KOPT-K1 (cell line): ENCODE measurements at regions not wholly inside any gene's neighbourhood (a gene's known extent, or its start where the extent isn't known, plus 50 kb on each side); places are given as distances from the start of the nearest gene placed in this dataset.
"Not testable (repeated sequence)": the region's sequence is repeated elsewhere in the genome, so short reads cannot be mapped to it uniquely, and the experiment has no call there.

Source experiments
- H3K27ac ChIP-seq: fragments of 200-600 bp; sonication (generic); 2 replicates; pipeline ENCODE4 v1.5.1; 2016; ENCODE audit warnings: antibody characterized with exemption, mild to moderate bottlenecking, low read depth, low read length; ENCODE audit not compliant: poor library complexity, severe bottlenecking
- H3K36me3 ChIP-seq: fragments of 200-600 bp; sonication (generic); 2 replicates; pipeline ENCODE4 v1.5.1; 2017; ENCODE audit warnings: antibody characterized with exemption, mild to moderate bottlenecking, low read length, moderate library complexity; ENCODE audit not compliant: insufficient read depth
- H3K9me3 ChIP-seq: fragments of 200-600 bp; sonication (generic); 2 replicates; pipeline ENCODE4 v1.5.1; 2017; ENCODE audit warnings: antibody characterized with exemption, low read length, mild to moderate bottlenecking; ENCODE audit not compliant: insufficient read depth, poor library complexity, severe bottlenecking

GRCh38 chr9:31146485-31147166 lies 1237.8 kb upstream of the ACO1 start:
- Histone ChIP-seq H3K36me3 (no peaks in the 10 kb centered on the region), H3K9me3 (no peaks in the 10 kb centered on the region), H3K27ac (no peak overlapping the region)

GRCh38 chr9:31153250-31153840 lies 1231.1 kb upstream of the ACO1 start:
- Histone ChIP-seq H3K36me3 (no peaks in the 10 kb centered on the region), H3K9me3 (no peaks in the 10 kb centered on the region), H3K27ac (no peak overlapping the region)

DNA sequence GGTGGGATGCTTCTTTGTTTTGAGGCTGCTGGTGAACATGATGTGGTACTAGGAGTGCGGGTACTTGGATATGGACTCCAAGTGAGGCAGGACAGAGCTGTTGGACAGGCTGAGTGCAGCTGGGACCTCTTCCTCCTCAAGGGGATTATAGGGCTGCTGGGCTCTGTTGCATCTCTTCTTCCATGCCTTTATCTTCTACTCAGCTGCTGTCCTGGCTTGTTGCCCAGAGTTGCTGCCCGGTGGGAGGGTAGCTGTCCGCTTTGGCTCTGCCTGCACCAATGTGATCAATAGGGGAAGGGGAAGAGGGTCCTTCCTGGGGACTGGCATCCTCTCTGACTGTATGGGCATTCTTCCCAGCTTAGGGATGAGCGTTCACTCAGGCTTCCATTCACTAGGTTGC lies 1217.9 kb upstream of the ACO1 start:
- H3K27ac ChIP-seq: no peak overlapping the region

DNA sequence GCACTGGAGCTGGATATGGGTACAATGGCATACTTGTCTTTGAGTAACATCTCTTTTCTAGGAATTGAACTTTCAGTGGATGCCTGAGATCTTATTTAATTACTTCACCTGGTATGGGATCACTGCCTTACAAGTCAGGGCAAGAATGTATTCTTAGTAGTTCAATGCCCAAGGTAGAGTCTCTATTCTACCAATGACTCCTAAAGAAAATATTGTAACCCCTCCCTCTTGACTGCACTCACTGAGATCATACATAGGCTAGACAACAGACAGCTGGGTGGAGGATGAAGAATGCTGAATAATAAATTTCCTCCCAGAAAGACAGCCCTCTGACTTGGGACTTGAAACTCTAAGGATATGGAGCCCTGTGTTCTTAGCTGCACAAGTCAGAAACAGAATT lies 1216.3 kb upstream of the ACO1 start:
- no peak overlapping the region for H3K27ac ChIP-seq
- H3K36me3 ChIP-seq: no peaks in the 10 kb centered on the region
- no peaks in the 10 kb centered on the region for H3K9me3 ChIP-seq

More for the DNA sequence above, 1217.9 kb upstream of the ACO1 start:
- Histone ChIP-seq H3K36me3 (no peaks in the 10 kb centered on the region), H3K9me3 (no peaks in the 10 kb centered on the region)

- Histone ChIP-seq H3K9me3 (no peaks in the 10 kb centered on the region), H3K27ac (no peak overlapping the region), H3K36me3 (no peaks in the 10 kb centered on the region)
Observed at GRCh38 chr9:31174681-31175080, 1209.8 kb upstream of the ACO1 start.

DNA sequence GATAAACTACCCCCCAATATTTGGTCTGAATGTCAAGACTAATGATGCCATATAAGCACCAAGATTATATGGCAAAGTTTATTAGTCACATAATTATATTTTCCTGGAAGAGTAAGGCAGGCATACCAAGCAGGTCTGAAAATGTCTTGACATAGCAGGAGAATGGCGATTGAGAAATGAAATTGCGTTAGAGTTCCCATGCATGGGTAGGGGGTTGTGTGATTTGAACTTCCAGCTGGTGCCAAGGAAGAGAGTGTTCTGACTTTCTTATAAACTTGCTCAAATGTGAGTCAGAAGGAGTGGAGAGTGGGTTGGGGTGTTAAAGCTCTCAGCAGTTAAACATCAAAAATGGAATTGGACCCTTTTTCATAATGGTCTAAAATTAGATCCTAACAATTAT lies 1200.6 kb upstream of the ACO1 start:
- H3K9me3 ChIP-seq: no peaks in the 10 kb centered on the region
- H3K27ac ChIP-seq: no peak overlapping the region
- H3K36me3 ChIP-seq: no peaks in the 10 kb centered on the region

DNA sequence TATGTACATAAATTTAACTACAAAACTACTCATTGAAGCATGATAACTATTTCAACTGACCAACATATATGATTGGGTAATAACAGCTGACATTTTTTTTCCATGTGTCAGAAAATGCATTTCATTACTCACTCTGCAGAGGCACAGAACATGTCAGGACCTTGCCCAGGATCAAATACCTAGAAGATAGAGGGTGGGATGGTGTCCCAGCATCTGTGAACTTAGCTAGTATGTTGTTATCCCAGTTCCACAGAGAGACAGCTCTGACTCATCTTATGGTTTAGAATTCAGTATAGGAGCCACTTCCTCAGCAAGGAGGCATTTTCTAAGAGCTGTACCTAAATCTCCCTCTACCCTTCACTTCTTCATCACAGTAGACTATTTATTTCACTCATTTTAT lies 1198.6 kb upstream of the ACO1 start:
- Histone ChIP-seq H3K9me3 (no peaks in the 10 kb centered on the region), H3K27ac (no peak overlapping the region)

GRCh38 chr9:31188496-31188895 lies 1195.9 kb upstream of the ACO1 start:
- Histone ChIP-seq H3K9me3 (no peaks in the 10 kb centered on the region), H3K27ac (no peak overlapping the region)

More for the DNA sequence above, 1198.6 kb upstream of the ACO1 start:
- no peaks in the 10 kb centered on the region for H3K36me3 ChIP-seq

DNA sequence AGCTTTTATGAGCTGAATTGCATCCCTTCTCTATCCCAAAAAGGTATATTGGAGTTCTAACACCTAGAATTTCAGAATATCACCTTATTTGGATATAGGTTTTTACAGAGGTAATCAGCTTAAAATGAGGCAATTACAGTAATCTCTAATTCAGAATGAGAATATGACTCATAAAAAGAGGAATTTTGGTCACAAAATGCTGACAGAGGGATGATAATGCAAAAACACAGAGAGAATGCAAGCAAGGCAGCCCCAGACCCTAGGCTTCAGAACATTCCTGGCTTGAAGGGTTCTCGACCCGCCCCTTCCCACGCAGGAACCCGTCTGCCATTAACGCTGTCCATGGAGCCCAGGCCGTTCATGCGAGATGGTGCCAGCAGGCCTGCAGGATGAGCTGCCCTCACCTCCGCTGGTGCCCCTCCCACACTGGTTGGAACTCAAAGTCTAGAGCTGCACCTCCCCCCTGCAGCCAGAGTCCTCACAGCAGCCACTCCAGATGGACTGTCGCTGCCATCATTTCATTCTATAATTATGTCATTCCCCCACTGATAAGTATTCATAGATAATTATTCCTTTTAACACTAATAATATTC lies 1173.4 kb upstream of the ACO1 start:
- no peaks in the 10 kb centered on the region for H3K36me3 ChIP-seq
- H3K27ac ChIP-seq: no peak overlapping the region
- H3K9me3 ChIP-seq: no peaks in the 10 kb centered on the region

More at GRCh38 chr9:31188496-31188895, 1195.9 kb upstream of the ACO1 start:
- H3K36me3 ChIP-seq: no peaks in the 10 kb centered on the region

GRCh38 chr9:31229976-31230375 lies 1154.5 kb upstream of the ACO1 start:
- H3K27ac ChIP-seq, H3K9me3 ChIP-seq, H3K36me3 ChIP-seq: not testable (repeated sequence)

DNA sequence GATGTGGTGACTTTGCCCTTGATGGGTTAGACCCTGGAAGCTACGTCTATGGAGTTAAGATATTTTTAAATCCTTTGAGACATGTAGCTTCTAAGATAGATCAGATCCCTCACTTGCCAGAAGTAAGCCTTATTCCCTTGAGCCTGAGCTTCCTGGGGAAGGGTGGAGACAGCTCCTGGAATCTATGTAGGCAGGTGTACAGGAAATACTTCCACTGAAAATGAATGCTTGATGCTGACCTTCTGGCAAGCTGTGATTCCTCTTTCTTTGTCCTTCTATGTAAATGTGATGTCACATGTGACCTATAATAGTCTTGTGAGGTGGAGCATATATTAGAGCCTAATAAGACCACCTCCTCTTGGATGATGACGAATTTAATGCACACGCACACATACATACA lies 1152.0 kb upstream of the ACO1 start:
- Histone ChIP-seq H3K9me3 (no peaks in the 10 kb centered on the region), H3K27ac (no peak overlapping the region), H3K36me3 (no peaks in the 10 kb centered on the region)

- no peak overlapping the region for H3K27ac ChIP-seq
- no peaks in the 10 kb centered on the region for H3K9me3 ChIP-seq
- H3K36me3 ChIP-seq: no peaks in the 10 kb centered on the region
Observed at GRCh38 chr9:31236344-31236743, 1148.1 kb upstream of the ACO1 start.

- Histone ChIP-seq H3K36me3 (no peaks in the 10 kb centered on the region), H3K27ac (no peak overlapping the region), H3K9me3 (no peaks in the 10 kb centered on the region)
Observed at GRCh38 chr9:31243386-31243785, 1141.1 kb upstream of the ACO1 start.

DNA sequence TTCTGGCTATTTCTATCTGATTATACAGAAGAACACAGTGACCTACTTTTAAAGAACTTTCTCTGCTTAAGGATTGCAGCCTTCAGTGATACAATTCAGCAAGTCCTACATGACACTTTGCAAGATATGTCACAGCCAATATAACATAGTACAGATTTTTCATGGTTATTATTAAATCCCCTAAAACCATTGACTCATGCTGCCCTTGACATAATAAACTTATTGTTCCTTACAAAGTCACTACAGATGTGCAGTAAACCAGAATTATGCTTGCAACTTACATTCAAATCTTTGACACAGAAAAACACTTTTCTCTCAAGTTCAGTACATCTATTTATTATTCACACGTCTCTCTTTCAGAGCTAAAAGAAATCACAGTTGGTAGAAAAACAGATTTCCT lies 1136.3 kb upstream of the ACO1 start:
- Histone ChIP-seq H3K27ac (no peak overlapping the region), H3K9me3 (no peaks in the 10 kb centered on the region), H3K36me3 (no peaks in the 10 kb centered on the region)

DNA sequence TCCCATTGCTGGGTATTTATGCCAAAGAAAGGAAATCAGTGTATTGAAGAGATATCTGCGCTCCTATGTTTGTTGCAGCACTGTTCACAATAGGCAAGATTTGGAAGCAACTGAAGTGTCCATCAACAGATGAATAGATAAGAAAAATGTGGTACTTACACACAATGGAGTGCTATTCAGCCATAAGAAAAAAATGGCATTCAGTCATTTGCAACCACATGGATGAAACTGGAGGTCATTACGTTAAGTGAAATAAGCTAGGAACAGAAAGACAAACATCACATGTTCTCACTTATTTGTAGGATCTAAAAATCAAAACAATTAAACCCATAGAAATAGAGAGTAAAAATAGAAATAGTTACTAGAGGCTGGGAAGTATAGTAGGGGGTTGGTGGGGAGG lies 1133.1 kb upstream of the ACO1 start:
- H3K36me3 ChIP-seq: no peaks in the 10 kb centered on the region
- H3K9me3 ChIP-seq: peaks cover 6% of the 10 kb centered on the region
- no peak overlapping the region for H3K27ac ChIP-seq
